Right atrium auricular region (tissue), 2 donors: ENCODE measurements at regions not wholly inside any gene's neighbourhood (a gene's known extent, or its start where the extent isn't known, plus 50 kb on each side); places are given as distances from the start of the nearest gene placed in this dataset.

Source experiments
- DNase-seq: peaks from one replicate; pipeline ENCODE4 v3.0.0-alpha.2; 2019; ENCODE audit warnings: low spot score
- H3K27ac ChIP-seq, 2 donors: fragments of 200-600 bp; sonication (generic); 1 replicate in 1 of 2; 2 replicates in 1 of 2; pipeline ENCODE4 v1.5.1; 2016 to 2019
- H3K27me3 ChIP-seq, 2 donors: fragments of 200-600 bp; sonication (generic); one replicate each; pipeline versions ENCODE4 v1.5.1 to v1.6.0; 2017 to 2019
- H3K36me3 ChIP-seq: fragments of 200-600 bp; sonication (generic); one replicate; pipeline ENCODE4 v1.5.1; 2016
- H3K4me1 ChIP-seq, 2 donors: fragments of 200-600 bp; sonication (generic); one replicate each; pipeline versions ENCODE4 v1.5.1 to v1.6.0; 2017 to 2019
- H3K4me3 ChIP-seq, 2 donors: fragments of 200-600 bp; sonication (generic); 1 replicate in 1 of 2; 2 replicates in 1 of 2; pipeline ENCODE4 v1.5.1; 2017 to 2019; ENCODE audit warnings: mild to moderate bottlenecking in 1 of 2, moderate library complexity in 1 of 2
- H3K9me3 ChIP-seq, 2 donors: fragments of 200-600 bp; sonication (generic); one replicate each; pipeline ENCODE4 v1.5.1; 2019
- TF ChIP-seq, protein P1 (sequence below), 2 donors: fragments of 200-600 bp; sonication (generic); IDR thresholded peaks; one replicate each; pipeline ENCODE4 v1.5.1; 2019; ENCODE audit warnings: antibody characterized with exemption in 2 of 2

DNA sequence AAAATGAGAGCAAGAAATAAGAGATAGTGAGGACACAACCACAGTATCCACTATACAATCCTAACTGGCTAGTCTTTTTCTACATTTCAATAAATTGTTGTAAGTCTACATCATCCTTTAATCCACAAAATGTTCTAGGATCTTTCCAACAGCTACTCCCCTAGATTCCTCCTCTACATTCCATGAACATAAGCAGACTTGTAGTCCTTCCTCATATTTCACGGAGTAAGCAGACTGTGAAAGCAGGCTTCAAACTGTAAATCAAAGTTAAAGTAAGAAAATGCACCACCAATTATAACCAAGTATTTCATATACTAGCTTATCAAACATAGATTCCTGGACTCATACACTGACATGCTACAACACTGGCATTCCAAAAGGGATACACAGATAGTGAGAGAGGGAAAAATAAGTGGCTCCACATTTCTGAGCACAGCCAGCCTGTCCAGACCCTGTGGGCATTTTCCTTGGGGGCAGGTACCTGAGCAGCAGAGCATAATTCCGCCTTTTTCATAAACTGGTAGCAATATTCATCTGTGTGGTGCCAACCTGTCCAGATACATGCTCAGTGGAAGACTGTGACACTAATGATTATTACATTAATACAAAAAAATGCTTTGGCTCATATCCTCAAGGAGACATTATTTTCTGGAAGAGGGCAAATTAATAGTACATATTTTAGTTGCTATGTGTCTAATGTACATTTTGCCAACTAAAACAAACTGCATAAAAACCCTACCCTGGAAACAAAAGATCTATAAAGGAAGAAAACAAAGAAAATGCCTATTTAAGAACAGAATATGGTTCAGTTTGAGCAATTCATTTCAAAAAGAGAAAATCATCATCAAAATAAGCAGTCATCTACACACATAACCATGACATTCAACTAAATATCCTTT, 113.3 kb upstream of the FSCB start:
- H3K4me3 ChIP-seq = no peak overlapping the region
- no peaks in the 10 kb centered on the region for H3K4me1 ChIP-seq
- no peaks in the 10 kb centered on the region for H3K36me3 ChIP-seq
- no peak for DNase-seq
- TF ChIP-seq, protein P1, sequence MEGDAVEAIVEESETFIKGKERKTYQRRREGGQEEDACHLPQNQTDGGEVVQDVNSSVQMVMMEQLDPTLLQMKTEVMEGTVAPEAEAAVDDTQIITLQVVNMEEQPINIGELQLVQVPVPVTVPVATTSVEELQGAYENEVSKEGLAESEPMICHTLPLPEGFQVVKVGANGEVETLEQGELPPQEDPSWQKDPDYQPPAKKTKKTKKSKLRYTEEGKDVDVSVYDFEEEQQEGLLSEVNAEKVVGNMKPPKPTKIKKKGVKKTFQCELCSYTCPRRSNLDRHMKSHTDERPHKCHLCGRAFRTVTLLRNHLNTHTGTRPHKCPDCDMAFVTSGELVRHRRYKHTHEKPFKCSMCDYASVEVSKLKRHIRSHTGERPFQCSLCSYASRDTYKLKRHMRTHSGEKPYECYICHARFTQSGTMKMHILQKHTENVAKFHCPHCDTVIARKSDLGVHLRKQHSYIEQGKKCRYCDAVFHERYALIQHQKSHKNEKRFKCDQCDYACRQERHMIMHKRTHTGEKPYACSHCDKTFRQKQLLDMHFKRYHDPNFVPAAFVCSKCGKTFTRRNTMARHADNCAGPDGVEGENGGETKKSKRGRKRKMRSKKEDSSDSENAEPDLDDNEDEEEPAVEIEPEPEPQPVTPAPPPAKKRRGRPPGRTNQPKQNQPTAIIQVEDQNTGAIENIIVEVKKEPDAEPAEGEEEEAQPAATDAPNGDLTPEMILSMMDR (IDR thresholded peaks at IDR 0.05) = no peak
- no peaks in the 10 kb centered on the region for H3K9me3 ChIP-seq
- no peaks in the 10 kb centered on the region for H3K27me3 ChIP-seq
- H3K27ac ChIP-seq = no peak overlapping the region

DNA sequence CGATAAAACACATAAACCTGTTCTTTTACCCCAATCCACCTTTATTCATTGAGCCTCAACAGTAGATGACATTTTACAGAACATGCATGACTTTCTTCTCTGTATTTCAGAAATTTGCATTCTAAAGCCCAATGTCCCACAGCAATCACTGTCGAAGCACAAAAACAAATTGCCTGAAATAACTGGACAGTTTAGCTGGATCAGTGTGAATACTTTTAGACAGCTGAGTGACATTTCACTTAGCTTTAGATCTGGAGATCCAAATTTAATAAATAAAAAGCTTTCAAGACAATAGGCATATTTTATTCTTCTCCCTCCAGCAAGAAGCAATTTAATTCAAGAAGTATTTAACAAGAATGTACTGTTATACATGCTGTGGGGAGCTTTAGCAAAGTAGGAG, 109.1 kb upstream of the FSCB start:
- H3K27ac ChIP-seq = no peak overlapping the region
- H3K4me3 ChIP-seq = no peak overlapping the region
- no peaks in the 10 kb centered on the region for H3K9me3 ChIP-seq
- H3K4me1 ChIP-seq = no peaks in the 10 kb centered on the region
- no peak for DNase-seq
- H3K27me3 ChIP-seq = no peaks in the 10 kb centered on the region
- no peaks in the 10 kb centered on the region for H3K36me3 ChIP-seq
- TF ChIP-seq, protein P1 (IDR thresholded peaks at IDR 0.05) = no peak

DNA sequence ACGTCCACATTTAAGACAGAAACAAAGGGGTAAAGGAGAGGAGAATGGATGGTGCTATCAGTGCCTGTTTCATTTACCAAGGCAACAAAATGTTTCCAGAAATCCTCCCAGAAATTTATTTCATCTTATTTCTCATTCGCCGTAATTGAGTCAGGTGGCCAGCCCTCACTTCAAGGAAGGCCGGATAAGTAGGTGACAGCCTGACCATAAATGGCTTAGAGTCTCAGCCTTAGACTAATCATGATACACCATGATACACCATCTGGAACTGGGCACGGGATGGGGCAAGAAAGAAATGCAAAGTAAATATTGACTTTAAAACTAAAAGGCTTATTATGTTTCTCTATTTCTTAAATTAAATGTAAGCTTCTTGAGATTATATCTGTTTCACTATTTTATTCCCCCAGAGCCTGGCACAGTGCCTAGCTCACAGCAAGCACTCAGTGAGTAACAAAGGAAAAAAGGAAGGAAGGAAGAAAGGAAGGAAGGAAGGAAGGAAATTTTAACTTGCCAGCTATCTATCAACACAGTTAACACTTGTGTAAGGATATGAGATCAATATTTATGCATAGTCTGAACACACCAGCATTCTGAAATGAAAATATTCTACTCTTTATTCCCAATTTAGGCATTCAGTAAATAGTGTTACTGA, 106.1 kb upstream of the FSCB start:
- H3K4me3 ChIP-seq = no peak overlapping the region

DNA sequence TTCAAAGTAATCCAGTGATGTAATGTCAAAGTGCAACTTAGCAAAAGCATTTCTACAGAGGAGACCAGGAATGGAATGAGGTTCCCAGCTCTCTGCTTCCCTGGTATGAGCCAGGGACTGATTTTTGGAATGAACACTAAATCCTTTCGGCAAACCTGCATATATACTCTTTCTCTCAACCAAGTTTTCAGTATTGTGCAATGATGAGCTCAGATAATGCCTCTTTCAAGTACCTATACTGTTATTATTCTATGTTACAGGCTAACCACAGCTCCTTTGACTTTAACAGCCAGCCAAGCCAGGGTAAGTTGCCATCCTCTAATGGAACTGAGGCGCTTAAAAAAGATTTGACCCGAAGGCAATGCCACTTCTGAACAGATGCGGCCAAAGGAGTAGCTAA, 104.9 kb upstream of the FSCB start:
- no peak overlapping the region for H3K4me3 ChIP-seq
- H3K36me3 ChIP-seq = no peaks in the 10 kb centered on the region
- TF ChIP-seq, protein P1 (IDR thresholded peaks at IDR 0.05) = no peak
- no peaks in the 10 kb centered on the region for H3K27me3 ChIP-seq
- H3K27ac ChIP-seq = no peak overlapping the region
- H3K9me3 ChIP-seq = no peaks in the 10 kb centered on the region
- H3K4me1 ChIP-seq = no peaks in the 10 kb centered on the region
- DNase-seq = no peak

More for the DNA sequence above, 106.1 kb upstream of the FSCB start:
- H3K36me3 ChIP-seq = no peaks in the 10 kb centered on the region
- H3K4me1 ChIP-seq = no peaks in the 10 kb centered on the region
- no peaks in the 10 kb centered on the region for H3K9me3 ChIP-seq
- H3K27me3 ChIP-seq = no peaks in the 10 kb centered on the region
- TF ChIP-seq, protein P1 (IDR thresholded peaks at IDR 0.05) = no peak
- DNase-seq = no peak
- no peak overlapping the region for H3K27ac ChIP-seq

DNA sequence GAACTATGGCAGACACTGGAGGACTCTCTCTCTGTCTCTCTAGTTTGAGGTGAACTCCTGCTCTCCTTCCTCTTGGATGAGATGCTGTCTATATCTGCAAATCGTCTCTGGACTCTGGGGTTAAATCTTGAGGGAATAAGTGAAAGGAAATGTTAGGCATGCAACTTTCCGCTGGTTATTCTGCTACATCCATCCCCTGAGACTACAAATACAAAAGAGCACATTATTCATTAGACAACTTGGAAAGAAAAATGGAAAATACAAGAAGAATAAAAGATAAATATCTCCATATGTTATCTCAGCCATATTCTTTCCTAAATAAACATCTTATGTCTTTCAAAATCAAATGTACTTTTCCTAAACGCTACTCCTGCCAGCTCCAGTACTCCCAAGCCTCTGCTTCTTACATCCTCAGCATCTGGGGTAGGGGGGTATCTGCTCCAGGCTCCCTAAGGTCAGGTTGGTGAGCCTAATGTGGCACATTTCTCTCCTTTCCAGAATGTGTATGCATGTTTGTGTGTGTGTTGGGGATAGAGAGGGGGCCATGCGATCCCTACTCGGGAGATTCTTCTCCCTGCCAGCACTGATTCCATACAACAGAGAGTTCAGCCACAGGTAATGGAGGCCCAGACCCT, 102.9 kb upstream of the FSCB start:
- no peaks in the 10 kb centered on the region for H3K36me3 ChIP-seq
- no peaks in the 10 kb centered on the region for H3K9me3 ChIP-seq
- H3K27ac ChIP-seq = no peak overlapping the region
- H3K4me1 ChIP-seq = no peaks in the 10 kb centered on the region
- TF ChIP-seq, protein P1 (IDR thresholded peaks at IDR 0.05) = no peak
- no peak overlapping the region for H3K4me3 ChIP-seq
- no peaks in the 10 kb centered on the region for H3K27me3 ChIP-seq
- no peak for DNase-seq
